OCI-LY7 (cell line): ENCODE measurements at regions not wholly inside any gene's neighbourhood (a gene's known extent, or its start where the extent isn't known, plus 50 kb on each side); places are given as distances from the start of the nearest gene placed in this dataset.

ENCODE experiments used
- BruUV-seq: library from RNA; stranded (reverse); fragments of 400-500 nt; replicated peaks from 2 replicates; lab custom pipeline; 2021; lab: Mats Ljungman, UMichigan
- CTCF ChIA-PET: fragments of 300-600 bp; sonication (Branson Sonifier 250); formaldehyde crosslinking; loops from one replicate; lab custom pipeline; 2022; ENCODE audit warnings: antibody characterized with exemption; ENCODE audit not compliant: unreplicated experiment; lab: Charles Lee
- POLR2A ChIA-PET: fragments of 300-600 bp; sonication (Branson Sonifier 250); formaldehyde crosslinking; loops from one replicate; lab custom pipeline; 2022; ENCODE audit warnings: antibody characterized with exemption; lab: Charles Lee
- DNase-seq: peaks from one replicate; pipeline ENCODE4 v3.0.0-alpha.2; 2015; ENCODE audit warnings: low spot score
- H2AFZ ChIP-seq: fragments of 200-600 bp; sonication (generic), shearing (Covaris generic); 2 replicates; pipeline ENCODE4 v1.6.1; 2014; ENCODE audit warnings: mild to moderate bottlenecking, antibody characterized with exemption, low read length, moderate library complexity
- H3K27ac ChIP-seq: fragments of 200-600 bp; sonication (generic); 2 replicates; pipeline ENCODE4 v1.5.1; 2014; ENCODE audit warnings: mixed run types, low read depth, mild to moderate bottlenecking, moderate library complexity, low read length, inconsistent platforms; ENCODE audit not compliant: poor library complexity, severe bottlenecking
- H3K36me3 ChIP-seq: fragments of 200-600 bp; sonication (generic); 2 replicates; pipeline ENCODE4 v1.6.1; 2014; ENCODE audit warnings: mild to moderate bottlenecking, antibody characterized with exemption, low read length, moderate library complexity, mixed read lengths; ENCODE audit not compliant: insufficient read depth
- H3K4me1 ChIP-seq: fragments of 200-600 bp; sonication (generic); 2 replicates; pipeline ENCODE4 v1.5.1; 2014; ENCODE audit warnings: mild to moderate bottlenecking, low read length; ENCODE audit not compliant: insufficient read depth, poor library complexity, severe bottlenecking
- H3K4me2 ChIP-seq: fragments of 200-600 bp; sonication (generic); 2 replicates; pipeline ENCODE4 v1.6.1; 2014; ENCODE audit warnings: mild to moderate bottlenecking, low read length
- H3K4me3 ChIP-seq: fragments of 200-600 bp; sonication (generic); 2 replicates; pipeline ENCODE4 v1.5.1; 2014; ENCODE audit warnings: mild to moderate bottlenecking, low read depth, low read length; ENCODE audit not compliant: poor library complexity, severe bottlenecking
- H3K79me2 ChIP-seq: fragments of 200-600 bp; sonication (generic); 2 replicates; pipeline ENCODE4 v1.6.1; 2016; ENCODE audit warnings: low read depth, mild to moderate bottlenecking, low read length, moderate library complexity, mixed read lengths; ENCODE audit not compliant: insufficient read depth
- H3K9me2 ChIP-seq: fragments of 200-600 bp; sonication (generic); 2 replicates; pipeline ENCODE4 v1.6.1; 2016; ENCODE audit warnings: mild to moderate bottlenecking, low read length, mixed read lengths; ENCODE audit not compliant: insufficient read depth
- H3K9me3 ChIP-seq: fragments of 200-600 bp; sonication (generic); 2 replicates; pipeline ENCODE4 v1.6.1; 2014; ENCODE audit warnings: mild to moderate bottlenecking, mixed run types, low read length, mixed read lengths
- H4K20me1 ChIP-seq: fragments of 200-600 bp; sonication (generic); 2 replicates; pipeline ENCODE4 v1.6.1; 2014; ENCODE audit warnings: mild to moderate bottlenecking, antibody characterized with exemption, low read length, moderate library complexity, mixed read lengths; ENCODE audit not compliant: insufficient read depth
- CTCF ChIP-seq: fragments of 200-600 bp; sonication (generic); conservative IDR thresholded peaks from 2 replicates; pipeline ENCODE4 v1.5.1; 2014; ENCODE audit warnings: mild to moderate bottlenecking, antibody characterized with exemption, low read length, moderate library complexity, mixed read lengths
- EZH2phosphoT487 ChIP-seq: fragments of 200-600 bp; sonication (generic); IDR thresholded peaks from 2 replicates; pipeline ENCODE4 v1.6.1; 2018; ENCODE audit warnings: low read depth, borderline replicate concordance, mild to moderate bottlenecking, mixed run types, antibody characterized with exemption, low read length, moderate library complexity, mixed read lengths
- intact Hi-C: fragments of 100-400 bp; cut with micrococcal nuclease; formaldehyde crosslinking; loops from one replicate; pipeline ENCODE4 v1.10.0; 2022; ENCODE audit not compliant: unreplicated experiment

GRCh38 chr10:8927705-8928104, 873.2 kb downstream of the GATA3 start:
- Histone ChIP-seq H3K9me3 (no peaks in the 10 kb centered on the region), H3K79me2 (no peaks in the 10 kb centered on the region), H3K27ac (no peak overlapping the region), H3K9me2 (no peaks in the 10 kb centered on the region), H3K4me2 (no peak overlapping the region), H4K20me1 (no peaks in the 10 kb centered on the region), H3K36me3 (no peaks in the 10 kb centered on the region), H3K4me1 (no peaks in the 10 kb centered on the region), H3K4me3 (no peak overlapping the region), H2AFZ (no peak overlapping the region)
- intact Hi-C loops = no loop called here
- DNase-seq = no peak
- ChIA-PET CTCF (no interaction called here), POLR2A (interaction anchor here (0.6 kb wide), 1 partner anchor 337 kb away, joined by 3 read pairs; no protein-coding TSS in a partner anchor)
- TF ChIP-seq EZH2phosphoT487 (no peak), CTCF (no peak)
- no TSS peak for BruUV-seq

GRCh38 chr10:8946451-8946850, 892.0 kb downstream of the GATA3 start:
- no peak overlapping the region for H3K4me2 ChIP-seq
- no peak for DNase-seq
- H3K9me3 ChIP-seq = no peaks in the 10 kb centered on the region
- H3K79me2 ChIP-seq = no peaks in the 10 kb centered on the region
- no peak overlapping the region for H3K27ac ChIP-seq
- ChIA-PET CTCF (no interaction called here), POLR2A (interaction anchor here (0.9 kb wide), 1 partner anchor 66 kb away, joined by 4 read pairs; no protein-coding TSS in a partner anchor)
- H4K20me1 ChIP-seq = no peaks in the 10 kb centered on the region
- no peak overlapping the region for H2AFZ ChIP-seq
- TF ChIP-seq CTCF (no peak), EZH2phosphoT487 (no peak)
- H3K4me3 ChIP-seq = no peak overlapping the region
- H3K9me2 ChIP-seq = no peaks in the 10 kb centered on the region
- intact Hi-C loops = no loop called here
- BruUV-seq = no TSS peak
- no peaks in the 10 kb centered on the region for H3K4me1 ChIP-seq
- H3K36me3 ChIP-seq = no peaks in the 10 kb centered on the region

- no peak for DNase-seq
- intact Hi-C loops = no loop called here
- Histone ChIP-seq H4K20me1 (no peaks in the 10 kb centered on the region), H3K9me3 (no peaks in the 10 kb centered on the region), H3K4me1 (no peaks in the 10 kb centered on the region), H3K4me2 (no peak overlapping the region), H3K79me2 (no peaks in the 10 kb centered on the region), H3K4me3 (no peak overlapping the region), H2AFZ (no peak overlapping the region), H3K36me3 (no peaks in the 10 kb centered on the region), H3K27ac (no peak overlapping the region), H3K9me2 (no peaks in the 10 kb centered on the region)
- ChIA-PET POLR2A (no interaction called here), CTCF (no interaction called here)
- TF ChIP-seq CTCF (no peak), EZH2phosphoT487 (no peak)
- BruUV-seq = no TSS peak
These were observed 896.5 kb downstream of the GATA3 start for GRCh38 chr10:8950978-8951377.
